UCSD-AML1 (cell line): ENCODE measurements at regions not wholly inside any gene's neighbourhood (a gene's known extent, or its start where the extent isn't known, plus 50 kb on each side); places are given as distances from the start of the nearest gene placed in this dataset.

Experiments used
- DNase-seq: peaks from one replicate; lab custom pipeline; 2025; ENCODE audit not compliant: unreplicated experiment; lab: John Stamatoyannopoulos, UW

GRCh38 chr2:168338292-168338691 lies 90.9 kb upstream of the STK39 start:
- DNase-seq = no peak

- no peak for DNase-seq
These were observed 91.5 kb upstream of the STK39 start for GRCh38 chr2:168338803-168339437.

GRCh38 chr2:168340931-168341330 lies 93.5 kb upstream of the STK39 start:
- DNase-seq = no peak

GRCh38 chr2:168343586-168343985 lies 96.2 kb upstream of the STK39 start:
- no peak for DNase-seq

DNA sequence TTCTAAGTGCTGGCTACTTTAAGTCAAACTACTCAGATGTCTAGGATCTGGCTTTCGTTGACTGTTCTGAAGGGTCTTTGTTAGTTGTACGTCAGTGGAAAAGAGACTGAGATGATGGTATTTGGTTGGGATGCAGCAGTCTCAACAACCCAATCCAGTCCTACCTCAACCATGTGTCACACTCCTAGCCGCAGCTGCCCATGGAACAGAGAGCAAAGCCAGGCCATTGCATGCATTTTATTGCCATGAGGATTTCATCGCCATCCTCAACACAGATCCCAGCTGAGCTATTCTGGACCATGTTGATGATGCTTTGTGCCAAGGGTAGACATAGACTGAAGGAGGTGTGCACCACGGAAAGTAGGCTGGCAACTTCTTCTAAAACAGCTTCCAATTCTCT lies 97.3 kb upstream of the STK39 start:
- no peak for DNase-seq

GRCh38 chr2:168345601-168346000 lies 98.2 kb upstream of the STK39 start:
- no peak for DNase-seq

GRCh38 chr2:168346725-168347477 lies 99.5 kb upstream of the STK39 start:
- DNase-seq = peak; percentile 57

DNA sequence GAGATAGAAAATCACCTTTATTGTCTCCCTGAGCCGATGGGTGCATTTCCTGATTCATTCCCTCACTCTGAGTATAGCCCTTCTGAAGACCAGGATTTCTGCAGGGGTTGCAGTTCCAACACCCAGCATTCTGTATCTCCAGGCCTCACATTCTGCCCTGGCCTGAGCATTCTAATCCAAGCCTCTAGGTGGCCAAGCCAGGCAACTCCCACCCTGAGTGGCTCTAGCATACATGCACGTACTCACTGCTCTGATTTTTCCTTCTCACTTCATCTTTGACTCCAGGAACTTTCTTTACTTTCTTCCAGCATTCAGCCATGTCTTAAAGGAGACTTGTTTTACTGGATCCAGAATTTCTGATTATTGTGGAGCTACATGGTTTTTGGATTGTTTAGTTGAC lies 100.7 kb upstream of the STK39 start:
- peak; percentile 24 for DNase-seq

GRCh38 chr2:168350380-168350779 lies 103.0 kb upstream of the STK39 start:
- DNase-seq = no peak

DNA sequence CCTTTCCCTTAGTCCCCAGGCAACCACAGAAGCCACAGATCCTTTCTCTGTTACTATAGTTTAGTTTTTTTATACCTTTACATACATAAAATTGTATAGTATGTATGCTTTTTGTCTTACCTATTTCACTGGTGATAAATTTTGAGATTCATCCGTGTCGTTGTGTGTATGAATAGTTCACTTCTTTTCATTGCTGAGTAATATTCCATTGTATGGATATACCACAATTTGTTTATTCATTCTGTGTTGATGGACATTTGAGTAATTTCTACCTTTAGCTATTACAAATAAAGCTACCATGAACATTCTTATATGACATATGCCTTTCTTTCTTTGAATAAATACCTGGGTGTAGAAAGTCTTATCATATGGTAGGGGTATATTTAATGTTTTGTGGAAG lies 102.8 kb upstream of the CERS6 start:
- no peak for DNase-seq

- DNase-seq = no peak
These were observed 101.6 kb upstream of the CERS6 start for GRCh38 chr2:168354499-168354898.

GRCh38 chr2:168355121-168355520 lies 101.0 kb upstream of the CERS6 start:
- DNase-seq = no peak

- no peak for DNase-seq
These were observed 100.1 kb upstream of the CERS6 start for GRCh38 chr2:168355779-168356476.

DNA sequence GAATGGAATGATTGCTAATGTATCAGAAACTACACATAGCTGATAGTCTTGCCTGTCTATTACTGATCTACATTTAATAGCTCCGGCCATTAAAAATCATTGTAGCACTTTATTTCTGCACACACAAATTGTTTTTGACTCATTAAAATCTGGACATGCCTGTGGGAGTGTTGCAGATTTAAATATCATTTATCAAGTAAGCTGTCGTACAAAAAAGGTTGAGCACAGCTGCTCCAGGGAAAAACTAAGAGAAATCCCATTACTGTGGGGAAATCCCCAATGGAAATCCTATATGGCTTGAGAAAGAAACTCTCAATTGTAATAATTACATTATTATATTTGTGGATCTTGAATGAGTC lies 99.6 kb upstream of the CERS6 start:
- no peak for DNase-seq

DNA sequence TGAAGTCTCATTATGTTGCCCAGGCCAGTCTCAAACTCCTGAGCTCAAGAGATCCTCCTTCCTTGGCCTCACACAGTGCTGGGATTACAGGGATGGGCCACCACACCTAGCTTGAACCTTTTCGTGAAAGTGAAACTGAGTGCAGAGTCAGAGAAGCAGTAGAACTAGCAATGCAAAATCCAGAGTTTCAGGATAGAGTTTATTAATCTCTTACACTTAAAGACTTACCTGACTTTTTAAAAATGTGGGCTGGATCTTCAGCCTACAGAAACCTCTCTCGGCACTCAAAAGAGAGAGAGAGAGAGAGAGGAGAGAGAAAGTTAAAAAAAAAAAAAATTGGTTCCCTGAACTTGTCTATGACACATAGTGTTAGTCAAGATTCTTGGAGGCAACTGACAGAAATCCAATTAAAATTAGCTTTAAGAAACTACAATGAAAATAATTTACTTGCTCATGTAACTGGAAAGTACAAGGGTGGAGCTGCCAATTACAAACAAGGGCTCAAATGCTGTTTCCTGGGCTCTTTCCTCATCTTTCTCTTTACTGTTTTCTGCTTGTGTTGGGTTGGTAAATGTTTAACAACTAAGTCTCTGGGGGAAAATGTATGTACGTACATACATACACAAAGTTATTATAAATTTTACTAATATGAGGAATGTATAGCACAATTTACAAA lies 98.1 kb upstream of the CERS6 start:
- DNase-seq = no peak

GRCh38 chr2:168359082-168359481 lies 97.0 kb upstream of the CERS6 start:
- DNase-seq = no peak

GRCh38 chr2:168363347-168364092 lies 92.6 kb upstream of the CERS6 start:
- DNase-seq = no peak

- DNase-seq = no peak
These were observed 90.9 kb upstream of the CERS6 start for GRCh38 chr2:168365094-168365621.

DNA sequence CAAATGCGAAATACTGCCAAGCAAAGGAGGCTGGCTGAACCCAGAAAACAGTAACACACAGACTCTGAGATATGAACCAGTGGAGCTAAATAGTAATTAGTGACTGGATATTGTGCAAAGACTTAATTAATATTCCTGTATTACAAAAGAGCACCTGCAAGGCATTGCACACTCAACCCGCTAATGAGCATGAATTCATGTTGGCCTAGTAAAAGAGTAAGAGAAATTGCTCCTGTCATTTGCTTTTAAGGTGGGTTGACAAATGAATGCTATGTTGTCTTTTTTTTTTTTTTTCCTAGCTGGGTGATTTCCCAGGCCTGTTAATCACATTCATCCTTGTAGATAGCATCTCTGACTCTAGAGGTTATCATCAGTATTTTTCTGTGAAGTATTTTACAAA lies 87.0 kb upstream of the CERS6 start:
- no peak for DNase-seq

DNA sequence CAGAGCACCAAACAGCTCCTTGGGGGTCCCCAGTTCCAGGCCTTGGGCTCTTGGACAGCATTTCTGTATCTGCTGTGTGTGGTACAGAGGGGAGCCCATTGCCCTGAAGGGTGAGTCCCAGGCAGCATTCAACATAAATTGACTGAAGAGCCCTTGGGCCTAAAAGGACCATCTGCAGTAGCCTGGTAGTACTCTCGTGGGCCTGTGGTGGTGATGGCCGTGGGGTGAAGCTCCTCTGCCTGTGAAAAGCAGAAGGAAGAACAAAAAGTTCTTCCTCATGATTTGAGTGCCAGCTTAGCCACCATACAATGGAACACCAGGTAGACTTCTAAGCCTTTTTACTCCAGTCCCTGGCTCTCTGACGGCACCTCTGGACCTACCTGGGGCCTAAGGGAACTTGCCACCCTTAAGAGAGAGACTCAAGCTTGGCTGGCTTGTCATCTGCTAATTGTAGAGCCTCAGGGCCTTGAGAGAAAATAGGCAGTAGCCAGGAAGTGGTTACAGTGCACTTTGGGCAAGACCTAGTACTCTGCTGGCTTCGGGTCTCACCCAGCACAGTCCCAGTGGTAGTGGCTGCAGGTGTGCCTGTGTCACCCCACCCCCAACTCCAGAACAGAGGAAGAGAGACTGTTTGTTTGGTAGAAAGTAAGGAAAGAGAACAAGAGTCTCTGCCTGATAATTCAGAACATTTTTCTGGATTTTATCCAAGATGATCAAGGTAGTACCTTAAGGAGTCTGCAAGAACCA lies 84.6 kb upstream of the CERS6 start:
- peak; percentile 25 for DNase-seq
